Stomach (tissue), 4 donors: ENCODE measurements at regions not wholly inside any gene's neighbourhood (a gene's known extent, or its start where the extent isn't known, plus 50 kb on each side); places are given as distances from the start of the nearest gene placed in this dataset.

ENCODE experiments used
- CTCF ChIP-seq, 7 experiments: fragments of 450-650 bp in 4 of 7; fragments of 200-600 bp in 3 of 7; sonication (generic) in 3 of 7; IDR thresholded peaks; one replicate each; pipeline ENCODE4 v1.5.1; 2016 to 2019; ENCODE audit warnings: antibody characterized with exemption in 7 of 7, control low read depth in 2 of 7, mild to moderate bottlenecking in 1 of 7
- POLR2A ChIP-seq, 4 donors: fragments of 450-650 bp; IDR thresholded peaks; one replicate each; pipeline ENCODE4 v1.6.1; 2016; ENCODE audit warnings: antibody characterized with exemption in 4 of 4, control low read depth in 2 of 4, mild to moderate bottlenecking in 1 of 4, moderate library complexity in 1 of 4

- TF ChIP-seq CTCF (IDR thresholded peaks at IDR 0.05) (no peak), POLR2A (IDR thresholded peaks at IDR 0.05) (no peak)
These were observed 90.2 kb upstream of the KLF6 start for GRCh38 chr10:3874990-3875841.
